ENCODE measurements at regions not wholly inside any gene's neighbourhood (a gene's known extent, or its start where the extent isn't known, plus 50 kb on each side); places are given as distances from the start of the nearest gene placed in this dataset.

DNA sequence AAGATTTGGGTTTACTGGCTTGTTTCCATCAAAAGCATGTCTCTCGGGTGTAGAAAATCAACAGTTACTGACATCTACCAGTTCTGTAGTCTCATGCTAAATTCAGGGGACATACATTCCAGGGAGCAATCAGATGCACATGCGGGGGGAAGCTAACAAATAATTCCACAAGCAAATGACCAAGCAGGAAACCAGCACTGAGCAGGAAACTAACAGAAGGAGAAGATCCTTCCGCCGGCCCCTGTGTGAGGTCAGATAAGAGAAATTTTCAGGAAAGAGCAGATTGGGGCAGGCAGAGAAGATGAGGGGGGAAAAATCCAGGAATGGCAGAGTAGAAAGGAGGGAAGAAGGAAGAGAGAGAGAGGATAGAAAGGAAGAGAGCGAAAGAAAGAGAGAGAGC is 127.6 kb upstream of the TMCC3 start:
- DNase-seq, result no peak

DNA sequence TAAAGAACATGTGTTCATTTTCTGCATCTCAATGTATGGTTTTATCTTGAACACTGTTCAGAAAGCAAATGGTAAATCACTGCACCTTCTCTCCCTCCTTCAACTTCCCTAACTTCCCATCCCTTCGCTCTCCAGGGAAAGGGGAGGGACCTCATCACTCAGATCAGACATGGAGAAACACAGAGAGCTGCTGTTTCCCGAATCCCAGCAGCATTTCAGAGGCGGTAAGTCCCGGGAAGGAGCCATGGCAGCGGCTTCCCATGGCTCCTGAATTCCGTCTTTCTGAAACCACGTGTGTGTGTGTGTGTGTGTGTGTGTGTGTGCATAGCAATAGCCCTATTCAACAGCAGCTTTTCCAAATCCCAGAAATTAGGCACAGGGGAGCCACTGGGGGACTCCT is 125.4 kb upstream of the TMCC3 start:
- DNase-seq, result no peak

DNA sequence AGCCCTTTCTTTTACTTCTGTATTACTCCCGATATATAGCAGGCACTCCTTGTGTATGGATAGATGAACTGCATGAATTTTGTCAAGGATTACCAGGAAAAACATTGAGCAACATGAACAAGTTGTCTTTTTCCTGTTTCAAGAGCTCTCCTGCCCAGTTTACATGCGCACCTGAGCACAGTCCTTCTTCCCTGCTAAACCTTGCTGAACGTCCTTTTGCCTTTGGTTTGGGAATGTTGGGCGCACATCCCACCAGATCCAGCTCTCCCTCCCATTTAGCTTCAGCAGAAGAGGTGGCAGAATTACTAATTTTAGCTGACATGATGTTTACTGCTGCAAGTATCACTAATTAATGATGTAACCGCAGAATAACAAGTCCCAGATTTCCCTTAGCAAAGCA is 121.4 kb upstream of the TMCC3 start:
- DNase-seq, result no peak

DNA sequence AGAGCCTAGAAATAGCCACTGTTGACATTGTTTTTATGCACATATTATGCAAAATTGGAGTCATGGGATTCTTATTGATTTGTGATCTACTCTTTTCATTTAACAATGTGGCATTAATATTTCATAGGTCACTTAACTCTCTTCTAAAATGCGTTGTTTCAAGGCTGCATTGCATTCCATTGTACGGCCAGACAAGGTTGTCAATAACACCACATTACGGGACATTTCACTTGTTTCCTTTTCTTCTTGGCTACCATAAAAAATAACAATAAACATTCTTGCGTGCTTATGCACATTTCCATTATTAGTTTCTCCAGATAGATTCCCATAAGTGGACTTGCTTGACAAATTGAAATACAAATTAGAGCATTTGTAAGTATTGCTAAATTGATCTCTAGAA is 120.8 kb upstream of the TMCC3 start:
- DNase-seq, result no peak

DNA sequence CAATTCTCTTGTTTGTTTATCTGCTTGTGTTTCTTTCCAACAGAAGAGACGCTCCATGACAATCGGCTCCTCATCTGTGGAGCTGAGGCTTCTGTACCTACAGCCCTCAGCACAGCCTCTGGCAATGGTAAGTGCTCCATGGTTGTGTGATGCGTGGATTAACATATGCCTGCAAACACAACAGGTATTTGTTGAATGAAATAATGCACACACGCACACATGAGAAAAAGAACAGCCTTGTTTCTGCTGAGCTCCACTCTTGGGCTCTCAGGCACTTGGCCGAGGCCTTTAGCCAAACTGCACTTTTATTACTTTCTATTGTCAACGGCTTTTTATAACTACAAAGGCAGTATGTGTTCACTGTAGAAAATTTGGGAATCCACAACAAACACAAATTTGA is 120.4 kb upstream of the TMCC3 start:
- no peak for DNase-seq

DNA sequence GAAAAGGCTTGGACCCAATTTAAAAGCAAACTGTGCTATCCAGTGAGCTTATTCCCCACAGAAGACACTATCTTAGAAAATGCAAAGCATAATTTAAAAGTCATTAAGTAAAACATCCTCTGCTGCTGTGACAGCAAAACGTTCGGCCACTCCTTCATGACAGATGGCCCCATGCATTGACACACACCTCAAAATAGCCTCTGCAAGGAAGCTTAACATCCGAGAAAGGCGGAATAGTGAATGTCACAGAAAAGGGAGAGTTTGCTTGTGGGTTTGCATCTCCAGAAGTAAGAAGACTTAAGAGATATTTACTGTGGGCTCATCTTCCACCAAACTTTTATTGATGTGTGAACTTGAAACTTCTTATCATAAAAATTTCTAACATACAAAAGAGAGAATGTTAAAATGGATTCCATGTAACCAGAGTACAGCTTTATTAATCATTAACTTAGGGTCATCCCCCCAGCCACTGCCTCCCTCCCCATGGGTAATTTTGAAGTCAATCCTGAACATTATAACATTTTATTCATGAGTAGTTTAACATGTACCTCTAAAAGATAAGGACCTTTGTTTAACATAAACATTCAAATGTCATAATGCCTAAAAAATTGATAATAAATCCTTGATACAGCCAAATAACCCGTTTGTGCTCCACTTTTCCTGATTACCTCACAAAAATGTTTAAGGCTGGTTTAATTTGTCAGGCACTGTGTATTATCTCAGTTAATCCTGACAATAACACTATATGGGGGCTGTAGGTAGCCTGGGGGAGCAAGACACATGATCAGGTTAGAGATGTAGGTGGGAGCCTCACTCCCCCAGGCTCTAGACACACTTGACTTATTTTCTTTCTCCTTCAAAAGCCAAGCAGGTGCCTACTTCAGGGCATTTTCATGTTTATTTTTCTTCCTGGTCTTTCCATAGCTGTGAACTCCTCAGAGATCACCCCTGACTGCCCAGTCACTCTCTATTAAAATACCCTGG is 119.7 kb upstream of the TMCC3 start:
- no peak for DNase-seq

DNA sequence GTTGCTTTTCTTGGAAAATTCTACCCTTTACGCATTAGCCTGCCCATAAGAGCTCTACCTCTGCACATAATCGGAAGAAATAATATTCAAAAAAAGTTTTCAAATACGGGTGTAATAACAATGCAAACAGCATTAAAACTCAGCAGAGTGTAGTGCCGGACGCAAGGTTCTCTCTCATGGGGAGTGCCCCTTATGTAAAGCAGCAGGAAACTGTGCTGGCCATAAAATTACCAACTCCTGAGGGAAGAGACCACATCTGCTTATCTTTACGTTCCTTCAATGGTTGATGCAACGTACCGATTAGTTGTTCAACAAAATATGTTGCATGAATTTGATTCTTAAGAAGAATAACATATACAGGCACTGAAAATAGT is 118.7 kb upstream of the TMCC3 start:
- DNase-seq, result no peak

DNA sequence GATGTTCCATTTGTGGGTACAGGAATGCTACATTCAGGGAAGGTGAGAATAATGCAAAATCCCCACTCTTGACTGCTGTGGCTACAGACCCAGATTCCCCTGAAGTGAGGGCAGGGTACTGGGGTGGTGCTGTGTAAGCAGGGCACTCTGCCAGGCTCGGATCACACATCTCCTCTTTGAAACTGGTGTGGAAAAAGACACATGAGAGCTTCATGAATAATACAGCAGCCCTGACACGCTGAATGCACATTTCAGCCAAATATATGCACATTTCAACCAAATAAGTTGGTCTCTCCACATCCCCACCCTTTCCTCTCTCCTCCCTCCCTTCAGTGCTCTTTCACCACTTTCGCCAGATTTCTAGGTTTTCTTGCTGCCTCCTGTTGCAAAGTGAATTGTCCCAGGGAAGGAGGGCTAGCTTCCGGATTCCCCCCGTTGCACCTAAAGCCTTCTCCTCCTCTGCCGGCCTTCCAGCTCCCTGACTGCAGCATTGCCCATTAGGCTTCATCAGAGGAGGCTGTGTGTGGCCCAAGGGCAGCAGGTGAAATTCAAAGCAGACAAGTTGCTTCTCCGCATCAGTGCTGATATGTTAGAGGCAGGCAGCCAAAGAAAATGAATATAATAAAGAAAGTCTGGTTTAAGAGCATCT is 118.2 kb upstream of the TMCC3 start:
- no peak for DNase-seq

DNA sequence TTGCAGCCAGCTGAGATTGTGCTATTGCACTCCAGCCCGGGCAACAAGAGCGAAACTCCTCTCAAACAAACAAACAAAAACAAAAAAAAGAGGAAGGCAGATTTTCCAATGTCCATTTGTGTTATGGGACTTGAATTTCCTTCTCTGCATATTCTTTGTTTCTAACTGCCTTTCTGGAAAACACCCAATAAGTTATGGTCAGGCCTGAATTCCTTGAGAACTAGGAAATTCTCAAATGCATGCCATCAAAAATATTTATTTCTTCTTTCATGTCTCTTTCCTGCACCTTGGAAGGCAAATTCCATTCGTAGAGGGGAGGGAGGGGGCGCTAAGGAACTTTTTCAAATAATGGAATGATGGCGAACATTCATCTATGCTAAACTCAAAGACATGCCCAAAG is 117.6 kb upstream of the TMCC3 start:
- DNase-seq, result no peak

DNA sequence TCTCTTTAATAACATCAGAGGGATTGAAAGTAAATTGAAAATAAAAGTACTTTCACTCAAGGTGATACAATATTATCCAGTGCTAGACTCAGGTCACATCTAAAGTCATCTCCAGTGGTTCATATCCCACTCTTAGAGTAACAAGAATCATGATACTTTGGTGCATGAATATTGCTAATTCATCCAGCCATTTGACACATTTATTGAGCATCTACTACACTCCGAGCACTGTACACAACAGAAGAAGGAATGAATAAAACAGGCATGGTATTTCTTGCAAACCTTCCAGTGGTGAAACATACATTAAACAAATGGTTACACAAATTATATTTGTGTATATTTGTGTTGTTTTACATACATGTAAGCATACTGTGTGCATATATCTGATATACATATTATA is 116.0 kb upstream of the TMCC3 start:
- no peak for DNase-seq

DNA sequence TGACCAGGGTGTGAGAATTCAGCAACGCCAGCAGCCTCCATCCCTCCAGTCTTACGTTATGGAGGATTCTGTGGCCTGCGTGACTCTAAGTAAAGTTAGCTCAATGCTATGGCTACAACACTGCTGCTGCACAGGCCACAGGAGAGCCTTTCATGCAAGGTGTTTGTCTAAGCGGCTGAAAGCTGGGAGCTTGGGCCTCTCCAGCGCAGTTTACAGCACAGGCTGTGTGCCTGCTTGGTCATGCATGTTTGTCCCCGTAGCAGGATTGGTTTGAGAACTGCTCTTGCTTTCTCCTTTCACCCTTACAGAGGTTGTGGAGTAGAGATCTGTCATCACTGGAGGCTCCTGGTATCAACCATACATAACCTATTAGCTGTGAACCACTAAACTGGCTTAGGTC is 113.1 kb upstream of the TMCC3 start:
- DNase-seq, result no peak

DNA sequence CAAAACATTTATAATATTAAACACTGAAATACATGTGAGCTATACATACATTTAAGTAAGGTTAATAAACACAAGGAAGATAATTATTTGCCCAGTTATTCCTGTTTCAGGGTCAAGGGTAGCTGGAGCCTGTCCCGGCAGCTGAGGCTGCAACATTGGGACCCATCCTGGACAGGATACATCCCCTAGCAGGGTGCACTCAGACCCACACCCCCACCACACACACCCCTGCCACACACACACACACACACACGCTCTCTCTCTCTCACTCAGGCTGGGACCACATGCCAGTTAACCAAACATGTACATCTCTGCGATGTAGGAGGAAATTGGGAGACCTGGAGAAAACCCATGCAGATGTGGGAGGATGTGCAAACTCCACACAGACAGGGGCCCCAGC is 112.6 kb upstream of the TMCC3 start:
- no peak for DNase-seq

DNA sequence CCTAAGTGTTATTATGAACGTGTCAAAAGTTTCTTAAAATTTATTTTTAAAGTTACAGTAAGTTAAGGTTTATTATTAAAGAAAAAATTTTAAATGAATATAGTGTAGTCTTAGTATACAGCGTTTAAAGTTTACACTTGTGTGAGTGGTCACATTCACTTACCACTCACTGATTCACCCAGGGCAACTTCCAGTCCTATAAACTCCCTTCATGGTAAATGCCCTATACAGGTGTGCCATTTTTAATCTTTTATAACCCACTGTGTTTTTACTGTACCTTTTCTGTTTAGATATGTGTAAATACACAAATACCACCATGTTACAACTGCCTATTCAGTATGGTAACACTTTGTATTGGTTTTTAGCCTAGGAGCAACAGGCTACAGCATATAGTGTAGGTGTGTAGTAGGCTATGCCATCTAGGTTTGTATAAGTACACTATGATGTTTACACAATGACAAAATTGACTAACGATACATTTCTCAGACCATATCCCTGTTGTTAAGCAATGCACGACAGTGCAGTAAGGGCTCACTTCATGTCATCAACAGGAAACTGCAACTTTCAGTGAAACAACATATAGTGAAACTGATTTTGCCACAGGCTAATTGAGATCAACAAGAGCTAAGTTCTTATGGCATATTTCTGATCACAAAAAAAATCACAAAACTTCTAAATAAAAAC is 112.0 kb upstream of the TMCC3 start:
- no peak for DNase-seq

DNA sequence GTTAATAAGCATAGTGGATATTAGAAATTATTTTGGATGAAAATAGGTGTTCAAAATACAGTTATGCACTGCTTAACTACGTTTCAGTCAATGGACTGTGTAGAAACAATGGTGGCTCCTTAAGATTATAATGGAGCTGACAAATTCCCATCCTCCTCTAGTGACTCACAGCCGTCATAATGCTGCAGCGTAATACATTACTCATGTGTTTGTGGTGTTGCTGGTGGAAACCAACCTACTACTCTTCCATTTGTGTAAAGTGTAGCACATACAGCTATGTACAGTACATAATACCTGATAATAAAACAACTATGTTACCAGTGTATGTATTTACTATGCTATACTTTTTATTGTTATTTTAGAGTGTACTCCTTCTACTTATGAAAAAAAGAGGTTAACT is 111.2 kb upstream of the TMCC3 start:
- DNase-seq, result no peak

DNA sequence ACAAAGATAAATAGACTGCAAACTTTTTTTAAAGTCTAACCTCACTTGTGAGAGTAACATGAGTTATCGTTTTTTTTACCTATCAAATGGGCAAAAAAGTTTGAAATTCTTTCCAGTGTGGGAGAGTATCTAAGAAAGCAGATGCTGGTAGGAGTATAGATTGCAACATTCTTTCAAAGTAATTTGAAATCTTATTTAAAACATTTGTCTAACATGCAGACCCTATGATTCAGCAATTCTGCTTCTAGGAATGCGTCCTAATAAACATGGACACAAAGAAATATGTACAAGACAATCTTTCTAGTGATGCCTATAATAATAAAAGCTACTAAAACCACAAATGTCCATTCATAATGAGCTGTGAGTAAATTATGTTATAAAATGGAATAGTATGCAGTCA is 110.4 kb upstream of the TMCC3 start:
- DNase-seq, result no peak

DNA sequence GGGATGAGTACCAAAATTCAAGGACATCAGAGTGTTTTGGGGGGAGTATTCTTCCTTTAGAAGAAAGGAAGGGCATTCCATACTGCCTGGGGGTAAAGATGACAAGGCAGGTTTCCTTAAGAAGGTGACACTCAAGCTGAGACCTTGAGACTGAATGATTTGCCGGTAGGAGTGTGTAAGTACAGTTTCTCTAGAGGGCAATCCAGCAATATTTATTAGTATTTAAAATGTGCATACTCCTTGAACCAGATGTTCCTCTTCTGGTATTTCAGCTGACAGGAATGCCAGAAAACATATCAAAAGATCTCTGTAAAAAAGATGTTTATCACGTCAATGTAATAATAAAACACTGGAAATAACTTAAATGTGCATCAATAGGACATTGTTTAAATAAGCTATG is 106.4 kb upstream of the TMCC3 start:
- no peak for DNase-seq

DNA sequence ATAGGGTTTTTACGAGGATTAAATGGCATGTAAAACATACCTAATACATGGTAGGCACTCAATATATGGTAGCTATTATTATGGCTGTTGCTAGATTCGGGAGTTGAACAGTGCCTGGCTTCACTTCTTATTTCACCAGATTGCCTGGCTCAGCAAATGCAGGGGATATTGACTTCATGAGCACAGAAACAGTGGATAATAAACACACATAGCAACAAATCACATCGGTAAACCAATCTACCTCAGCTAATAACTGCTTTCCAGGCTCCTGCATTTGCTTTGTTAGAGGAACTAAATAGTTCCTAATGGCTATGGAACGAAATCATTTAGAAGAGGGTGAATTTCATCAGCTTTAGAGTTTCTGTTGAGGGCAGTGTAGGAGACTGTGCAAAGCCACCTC is 105.2 kb upstream of the TMCC3 start:
- no peak for DNase-seq

DNA sequence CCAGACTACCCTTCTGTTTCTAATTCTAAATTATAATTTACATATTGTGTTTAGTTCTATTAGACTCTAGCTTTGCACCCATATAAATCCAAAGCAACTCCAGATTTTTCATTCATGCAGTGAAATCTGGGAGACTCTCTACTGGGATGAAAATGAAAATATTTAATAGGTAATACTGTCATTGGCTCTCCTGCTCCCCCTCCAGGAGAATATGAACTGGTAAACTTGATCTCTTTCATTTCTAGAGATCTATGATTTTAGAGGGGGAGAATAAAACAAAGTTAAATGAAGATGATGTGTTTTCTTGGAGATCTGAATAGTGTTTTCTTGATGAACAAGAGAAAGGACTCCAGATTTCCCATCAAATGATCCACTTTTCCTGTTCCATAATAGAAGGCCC is 104.3 kb upstream of the TMCC3 start:
- no peak for DNase-seq

DNA sequence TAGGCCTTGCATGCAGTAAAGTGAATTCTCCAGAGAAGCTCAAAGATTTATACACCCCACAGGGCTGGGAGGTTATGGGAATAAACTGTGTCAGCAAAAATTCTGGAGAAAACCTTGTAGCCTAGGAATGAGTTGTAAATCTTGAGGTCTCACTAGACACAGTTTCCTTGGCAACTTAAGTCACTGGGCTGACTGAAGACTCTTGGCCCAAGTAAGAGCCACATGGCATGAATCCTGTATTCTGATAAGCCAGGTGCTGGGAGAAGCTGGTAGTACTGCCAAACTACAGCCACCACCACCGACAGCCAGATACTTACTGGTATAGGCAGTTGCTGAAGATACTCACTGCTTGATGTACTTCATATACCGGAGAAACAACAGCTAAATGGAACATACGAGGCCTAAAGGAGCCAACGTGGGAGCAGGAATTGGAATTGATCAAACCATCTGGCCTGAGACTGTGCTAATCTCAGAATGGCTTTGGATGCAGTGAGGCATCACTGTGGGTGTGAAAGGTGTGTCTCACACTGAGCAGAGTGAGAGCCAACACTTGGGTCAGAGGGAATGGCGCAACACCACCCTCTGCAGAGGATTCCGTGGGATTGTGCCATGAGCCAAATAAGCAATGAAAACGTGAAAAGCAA is 102.8 kb upstream of the TMCC3 start:
- DNase-seq, result no peak

DNA sequence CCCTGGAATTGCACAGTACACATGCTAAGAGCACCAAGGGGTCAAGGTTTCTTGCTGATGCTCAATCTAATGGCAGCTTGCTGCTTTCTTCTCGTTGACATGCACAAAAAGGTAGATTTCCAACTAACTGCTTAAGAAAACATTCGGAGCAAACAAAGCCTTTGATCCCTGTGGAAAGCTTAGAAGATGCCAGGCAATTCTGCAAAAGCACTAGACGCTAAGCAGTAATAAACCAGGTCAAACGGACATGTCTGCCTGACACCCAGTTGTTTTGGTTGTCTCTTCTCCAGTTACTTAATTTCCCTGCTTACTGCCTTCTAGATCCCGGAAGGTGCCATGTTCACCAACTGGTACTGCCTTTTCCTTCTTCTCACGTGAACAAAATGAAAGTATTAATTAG is 100.5 kb upstream of the TMCC3 start:
- DNase-seq, result no peak

DNA sequence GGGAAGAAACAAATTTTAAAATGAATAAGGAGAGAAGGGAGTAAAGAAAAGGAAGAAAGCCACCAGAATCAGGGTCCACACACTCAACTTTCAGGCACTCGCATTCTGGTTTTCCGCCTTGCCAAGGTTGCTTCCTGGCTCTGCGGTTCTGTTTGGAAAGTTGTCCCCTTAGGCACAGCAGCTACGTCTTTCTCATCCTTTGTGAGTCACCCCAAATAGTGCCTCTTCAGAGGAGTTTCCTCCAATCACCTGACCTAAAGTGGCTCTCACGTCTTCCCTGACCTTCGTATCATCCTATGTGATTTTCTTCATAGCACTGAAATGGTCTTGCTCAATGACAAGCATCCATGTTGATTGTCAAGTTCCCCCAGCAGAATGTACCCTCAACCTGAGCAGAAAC is 99.5 kb upstream of the TMCC3 start:
- DNase-seq, result no peak

DNA sequence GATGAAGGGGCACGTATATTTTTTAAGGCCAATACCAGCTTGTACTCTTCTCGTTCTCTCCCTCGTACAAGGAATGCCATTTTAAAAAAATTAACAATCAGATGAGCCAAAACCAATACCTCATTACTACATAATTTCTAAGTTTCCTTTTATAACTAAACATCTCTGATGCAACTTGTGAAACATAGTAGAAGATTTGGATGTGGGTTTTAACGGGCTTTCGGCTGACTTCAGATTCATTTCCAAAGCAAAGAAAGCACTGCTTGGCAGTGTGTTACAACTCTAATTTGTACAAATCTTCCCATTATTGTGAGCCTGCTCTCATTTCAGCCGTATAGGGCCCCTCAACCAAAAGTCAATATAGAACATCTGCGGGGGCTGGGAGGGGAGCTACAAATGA is 99.1 kb upstream of the TMCC3 start:
- no peak for DNase-seq

DNA sequence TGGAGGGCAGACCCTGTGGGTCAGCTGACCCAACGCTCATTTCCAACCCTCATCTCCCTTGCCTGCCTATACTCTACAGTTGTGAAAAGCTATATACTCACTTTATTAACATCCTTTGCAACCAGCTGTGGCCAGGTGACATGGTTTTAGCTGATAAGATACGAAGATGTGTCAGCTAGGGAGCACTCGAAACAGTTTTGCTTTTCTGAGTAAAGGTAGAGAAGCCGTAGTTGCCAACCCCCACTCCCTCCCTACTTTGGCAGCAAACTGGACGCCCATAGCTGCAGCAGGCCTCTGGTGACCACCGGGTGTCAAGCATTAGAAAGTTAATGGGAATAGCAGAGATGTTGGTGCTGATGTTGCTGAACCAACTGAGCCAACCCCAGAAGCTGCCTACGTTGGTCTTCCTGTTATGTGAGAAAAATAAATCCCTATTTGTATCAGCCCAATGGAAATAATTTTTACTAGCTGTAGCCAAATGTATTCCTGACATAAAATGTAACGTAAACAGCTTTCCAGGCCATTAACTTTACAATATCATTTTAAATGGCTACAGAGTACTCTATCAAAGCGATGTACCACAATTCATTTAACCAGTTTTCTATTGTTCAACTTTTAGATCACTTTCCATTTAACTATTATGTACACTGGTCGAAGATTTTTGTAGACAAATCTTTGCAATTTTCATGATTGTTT is 98.5 kb upstream of the TMCC3 start:
- DNase-seq, result no peak
